LoVo (cell line): ENCODE measurements at regions not wholly inside any gene's neighbourhood (a gene's known extent, or its start where the extent isn't known, plus 50 kb on each side); places are given as distances from the start of the nearest gene placed in this dataset.

ENCODE experiments used
- DNase-seq: peaks from one replicate; pipeline ENCODE4 v3.0.0-alpha.2; 2016; ENCODE audit warnings: low spot score

DNA sequence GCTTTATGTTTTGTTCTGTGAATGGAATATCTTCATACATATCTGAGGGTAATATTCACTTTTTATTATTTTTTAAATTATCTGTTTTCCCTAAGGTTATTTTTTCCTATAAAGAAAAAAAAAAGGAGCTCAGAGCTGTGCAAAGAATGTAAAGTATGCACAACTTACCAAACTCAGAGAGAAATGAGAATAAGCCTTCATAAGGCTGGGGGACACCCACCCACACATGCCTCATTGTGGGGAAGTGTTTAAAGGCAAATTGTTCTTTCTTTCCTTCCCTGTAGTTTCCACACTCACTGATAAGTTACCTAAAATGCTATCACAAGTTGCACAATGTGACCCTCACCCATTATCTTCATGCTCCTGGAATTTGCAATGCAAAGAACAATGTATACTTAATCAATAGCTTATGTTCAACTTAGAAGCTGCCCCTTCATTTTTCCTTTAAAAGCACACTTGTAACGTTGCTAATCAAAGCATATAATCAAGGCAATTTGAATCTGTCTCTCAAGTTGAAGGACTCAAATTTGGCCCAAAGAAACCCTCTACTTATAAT lies 108.1 kb downstream of the GNAT3 start:
- DNase-seq: no peak

GRCh38 chr7:80401708-80402107 lies 110.2 kb downstream of the GNAT3 start:
- DNase-seq: no peak

GRCh38 chr7:80393786-80394185 lies 118.1 kb downstream of the GNAT3 start:
- DNase-seq: no peak

DNA sequence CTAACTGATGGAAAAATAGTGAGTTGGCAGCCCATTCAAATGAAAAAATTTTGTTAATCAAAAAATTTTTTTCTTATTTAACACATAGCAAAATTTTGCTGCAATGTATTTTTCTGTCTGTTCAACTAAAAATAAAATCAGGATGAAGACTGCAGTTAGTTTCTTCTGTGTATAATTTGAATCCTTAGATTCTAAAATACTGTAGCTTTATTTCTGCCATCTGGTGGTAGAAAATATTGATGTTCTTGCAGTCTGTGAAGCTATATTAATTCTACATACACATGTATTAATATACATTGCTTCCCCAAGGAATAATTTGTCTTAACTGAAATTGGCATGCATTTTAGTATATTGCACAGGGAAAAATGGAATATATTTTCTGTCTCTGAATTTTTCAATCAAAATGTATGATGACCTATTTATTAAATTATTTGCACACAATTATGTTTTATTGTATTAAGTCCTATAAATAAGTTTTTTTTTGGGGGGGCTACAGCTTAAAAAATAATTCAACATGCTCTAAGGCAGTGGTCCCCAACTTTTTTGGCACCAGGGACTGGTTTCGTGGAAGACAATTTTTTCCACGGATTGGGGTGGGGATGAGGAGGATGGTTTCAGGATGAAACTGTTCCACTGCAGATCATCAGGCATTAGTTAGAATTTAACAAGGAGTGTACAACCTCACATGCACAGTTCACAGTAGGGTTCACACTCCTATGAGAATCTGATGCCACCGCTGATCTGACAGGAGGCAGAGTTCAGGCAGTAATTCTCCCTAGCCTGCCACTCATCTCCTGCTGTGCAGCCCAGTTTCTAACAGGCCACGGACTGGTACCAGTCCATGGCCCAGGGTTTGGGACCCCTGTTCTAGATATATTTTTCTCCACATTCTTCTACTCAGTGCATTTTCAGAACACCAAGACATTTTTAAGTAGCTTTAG lies 119.4 kb downstream of the GNAT3 start:
- DNase-seq: peak; percentile 36

GRCh38 chr7:80387634-80388193 lies 124.2 kb downstream of the GNAT3 start:
- DNase-seq: no peak

- DNase-seq: no peak
Observed at GRCh38 chr7:80386686-80387085, 125.2 kb downstream of the GNAT3 start.

GRCh38 chr7:80385508-80385907 lies 126.4 kb downstream of the GNAT3 start:
- no peak for DNase-seq

DNA sequence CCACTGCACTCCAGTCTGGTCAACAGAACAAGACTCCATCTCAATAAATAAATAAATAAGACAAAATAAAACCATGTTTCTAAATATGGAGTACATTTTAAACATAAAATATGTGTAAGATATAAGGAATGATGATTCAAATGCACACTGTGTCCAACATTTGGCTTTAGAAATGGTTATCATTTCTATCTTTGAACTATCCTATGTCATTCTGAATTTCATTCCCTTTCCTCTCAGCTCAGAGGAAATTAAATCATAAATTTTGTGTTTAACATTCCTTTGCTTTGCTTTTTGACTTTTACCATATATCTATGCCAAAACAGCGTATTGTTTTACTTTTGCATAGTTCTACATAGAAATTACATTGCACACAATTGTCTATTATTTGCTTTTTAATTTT lies 130.9 kb downstream of the GNAT3 start:
- DNase-seq: no peak

DNA sequence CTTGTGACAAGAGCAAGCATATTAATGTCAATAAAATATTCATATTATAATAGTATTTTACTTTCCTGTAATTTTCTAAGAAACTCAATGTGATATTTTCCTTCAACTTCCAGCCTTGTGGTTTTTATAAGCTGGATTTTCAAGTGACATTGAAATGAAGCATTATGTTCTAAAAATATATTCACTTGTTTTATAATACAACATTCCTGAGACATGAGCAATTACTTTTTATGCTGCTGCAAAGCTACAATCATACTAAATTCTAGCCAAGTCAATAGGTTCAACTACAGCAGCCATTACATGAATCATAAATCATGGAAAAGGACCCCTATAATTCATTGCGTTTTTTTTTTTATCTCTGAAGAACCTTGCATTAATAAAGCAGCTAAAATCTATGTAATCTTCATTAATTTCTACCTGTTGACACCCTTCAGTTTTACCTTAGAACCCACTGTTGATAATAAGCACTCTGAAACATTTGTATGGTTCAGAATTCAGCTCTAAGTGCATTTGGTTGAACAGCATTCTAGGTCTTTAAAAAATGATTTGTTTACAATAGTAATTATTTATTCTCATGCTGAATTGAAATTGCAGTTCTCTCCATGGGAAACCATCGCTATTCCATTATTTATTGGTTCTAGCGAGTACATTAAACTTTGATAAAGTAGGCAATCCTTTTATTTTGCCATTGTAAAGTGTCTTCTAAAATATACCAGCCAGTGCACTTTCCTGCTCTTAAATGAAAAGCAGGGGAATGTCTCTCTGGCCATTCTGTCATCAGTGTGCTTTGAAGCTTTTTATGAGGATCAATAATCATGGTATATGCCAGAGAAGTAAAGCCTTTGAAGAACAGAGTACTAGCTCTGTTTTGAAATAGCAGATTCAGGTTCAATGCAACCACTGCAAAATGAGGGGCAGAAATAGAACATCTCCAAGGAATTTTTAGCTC lies 132.6 kb downstream of the GNAT3 start:
- DNase-seq: peak; percentile 40

DNA sequence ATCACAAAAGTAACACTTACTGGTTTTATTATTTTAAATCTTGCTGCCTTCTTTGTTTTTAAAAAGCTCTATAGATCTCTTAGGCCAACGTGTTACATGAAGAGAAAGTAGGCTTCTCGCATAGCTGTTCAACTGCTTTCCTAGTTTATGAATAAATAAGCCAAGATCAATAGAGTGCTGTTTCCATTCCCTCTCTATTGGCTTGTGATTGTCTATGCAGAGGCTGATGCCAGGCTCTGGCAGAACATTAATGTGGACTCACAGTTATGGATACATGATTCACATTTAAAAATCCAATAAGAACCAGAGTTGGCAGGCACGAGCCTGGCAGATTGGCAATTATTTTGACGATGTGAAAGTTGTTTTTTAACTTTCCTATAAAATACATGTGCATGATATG lies 137.5 kb downstream of the GNAT3 start:
- no peak for DNase-seq

DNA sequence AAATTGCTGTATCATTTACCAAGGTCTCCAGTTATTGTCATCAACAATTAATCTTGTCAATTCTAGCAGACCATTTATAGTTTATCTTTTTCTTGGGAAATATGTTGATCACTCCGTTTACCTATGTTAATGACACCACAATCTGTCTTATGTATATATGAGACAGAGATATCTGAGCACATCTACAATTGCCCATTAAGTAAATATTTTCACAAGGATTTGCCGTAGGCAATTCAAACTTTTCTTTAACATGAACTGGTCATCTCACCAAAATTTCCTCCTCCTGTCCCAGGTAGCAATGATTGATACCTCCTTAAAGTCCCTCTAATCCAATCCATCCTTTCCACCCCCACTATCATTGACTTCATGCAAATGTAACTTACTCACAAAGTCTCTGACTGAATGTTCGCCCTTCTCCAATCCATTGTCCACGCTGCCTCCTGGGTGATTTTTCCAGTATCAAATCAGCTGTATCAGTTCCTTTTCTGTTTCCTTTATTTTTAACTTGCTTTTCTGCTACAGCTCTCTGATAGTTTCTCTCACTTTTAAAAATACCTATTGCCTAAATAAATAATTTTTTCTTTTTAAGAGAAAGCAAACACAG lies 138.3 kb downstream of the GNAT3 start:
- no peak for DNase-seq

DNA sequence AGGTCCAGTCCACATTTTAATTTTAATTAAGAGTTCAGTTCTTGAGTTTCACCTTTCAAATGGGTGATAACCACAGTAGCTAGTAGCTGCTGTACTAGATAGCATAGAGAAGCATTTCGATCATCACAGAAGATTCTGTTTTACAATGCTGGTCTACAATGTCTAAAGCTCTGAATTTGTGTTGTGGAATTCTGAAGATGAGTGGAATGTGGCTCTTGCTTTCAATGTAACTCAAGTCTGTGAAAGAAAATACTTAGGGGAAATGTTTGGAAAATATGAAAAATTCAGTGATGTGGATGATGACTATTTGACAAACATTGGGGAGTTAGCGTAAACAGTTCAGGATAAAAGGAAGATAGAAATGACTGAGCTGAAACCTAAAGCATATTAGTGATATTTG lies 139.4 kb downstream of the GNAT3 start:
- DNase-seq: no peak

- DNase-seq: no peak
Observed at GRCh38 chr7:80370587-80370986, 141.3 kb downstream of the GNAT3 start.

GRCh38 chr7:80369321-80369720 lies 142.5 kb downstream of the GNAT3 start:
- no peak for DNase-seq

- no peak for DNase-seq
Observed at GRCh38 chr7:80362677-80363076, 149.2 kb downstream of the GNAT3 start.

DNA sequence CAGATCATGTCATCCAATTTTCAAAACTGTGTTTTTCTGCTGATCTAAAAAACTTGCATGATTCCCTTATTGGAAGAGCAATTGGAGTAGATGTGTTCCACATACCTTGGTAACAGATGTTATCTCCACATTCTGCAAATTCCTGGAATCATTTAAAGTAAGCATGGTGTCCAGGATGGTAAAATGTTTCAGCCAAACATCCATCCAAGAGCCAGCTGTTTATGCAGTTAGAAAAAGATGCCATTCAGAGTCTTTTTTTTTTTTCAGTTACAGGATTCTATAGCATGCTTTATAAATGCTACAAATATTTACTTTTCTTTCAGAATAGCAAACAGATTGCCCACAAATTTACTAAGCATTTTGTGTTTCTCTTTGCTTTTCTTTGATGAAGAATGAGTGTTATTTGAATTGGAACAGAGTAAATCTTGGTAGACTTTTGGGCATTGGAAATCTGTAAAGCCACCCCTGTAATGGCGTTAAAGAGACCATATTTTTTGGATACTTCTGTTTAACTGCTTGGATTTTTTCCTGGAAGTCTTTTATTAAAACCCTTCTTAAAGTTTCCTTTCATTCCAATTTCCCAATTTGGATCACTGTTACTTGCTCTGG lies 149.8 kb downstream of the GNAT3 start:
- no peak for DNase-seq

- no peak for DNase-seq
Observed at GRCh38 chr7:80359476-80359875, 152.4 kb downstream of the GNAT3 start.

GRCh38 chr7:80359029-80359428 lies 152.8 kb downstream of the GNAT3 start:
- DNase-seq: no peak

GRCh38 chr7:80357530-80357929 lies 154.3 kb downstream of the GNAT3 start:
- no peak for DNase-seq

GRCh38 chr7:80350430-80350829 lies 161.4 kb downstream of the GNAT3 start:
- DNase-seq: no peak

GRCh38 chr7:80348223-80348622 lies 163.6 kb downstream of the GNAT3 start:
- DNase-seq: no peak
